Stimulated activated CD8-positive, alpha-beta memory T cell treated with anti-CD3 and anti-CD28 coated beads, Interleukin-7, amount 100 ng/mL, for 48 hours (primary cell): ENCODE measurements at regions not wholly inside any gene's neighbourhood (a gene's known extent, or its start where the extent isn't known, plus 50 kb on each side); places are given as distances from the start of the nearest gene placed in this dataset.

Experiments used
- DNase-seq, 2 donors: peaks; one replicate each; pipeline ENCODE4 v3.0.0-alpha.2; 2020; ENCODE audit warnings: low read depth in 1 of 2; ENCODE audit errors: extremely low read depth in 1 of 2

GRCh38 chr11:95556342-95557163 is 233.0 kb downstream of the FAM76B start:
- DNase-seq: no peak

GRCh38 chr11:95556011-95556341 is 233.6 kb downstream of the FAM76B start:
- DNase-seq: no peak

- no peak for DNase-seq
Measured at GRCh38 chr11:95554911-95555310, 234.7 kb downstream of the FAM76B start.

- DNase-seq: no peak
Measured at GRCh38 chr11:95549301-95549700, 240.3 kb downstream of the FAM76B start.

DNA sequence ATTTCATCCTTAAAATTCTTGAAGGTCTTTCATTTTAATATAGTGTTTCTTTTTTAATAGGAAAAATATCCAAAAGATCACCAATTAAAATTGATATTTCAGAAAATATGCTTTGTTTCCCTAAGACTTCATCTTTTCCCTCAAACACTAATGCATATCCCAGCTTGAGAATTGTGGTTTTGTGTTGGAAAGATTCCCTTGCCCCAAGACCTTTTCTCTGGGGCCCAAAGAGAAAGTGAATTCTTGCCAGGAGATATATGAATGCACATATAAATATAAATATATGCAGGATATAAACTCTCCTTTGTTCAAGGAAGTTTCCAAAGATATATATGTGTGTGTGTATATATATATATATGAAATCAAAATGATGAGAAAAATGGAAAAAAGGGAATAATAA is 241.2 kb downstream of the FAM76B start:
- no peak for DNase-seq

DNA sequence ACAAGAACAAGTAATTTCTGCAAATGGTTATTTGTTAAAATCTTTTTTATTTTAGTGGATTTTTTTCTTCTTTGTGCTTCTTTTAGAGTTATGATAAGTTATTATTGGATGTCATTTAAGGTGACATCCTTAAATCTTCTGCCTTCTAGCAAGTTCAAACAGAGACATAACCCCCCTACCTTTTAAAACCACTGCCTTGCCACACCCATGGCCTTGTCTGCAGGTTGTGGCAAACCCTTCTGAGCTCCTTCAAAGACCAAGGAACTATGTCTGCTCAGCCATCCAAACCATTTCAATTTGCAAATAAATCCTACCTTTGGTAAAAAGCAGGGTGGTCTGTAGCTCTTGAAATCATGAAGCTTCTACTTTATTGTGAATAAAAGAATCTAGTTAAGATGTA is 241.6 kb downstream of the FAM76B start:
- no peak for DNase-seq

DNA sequence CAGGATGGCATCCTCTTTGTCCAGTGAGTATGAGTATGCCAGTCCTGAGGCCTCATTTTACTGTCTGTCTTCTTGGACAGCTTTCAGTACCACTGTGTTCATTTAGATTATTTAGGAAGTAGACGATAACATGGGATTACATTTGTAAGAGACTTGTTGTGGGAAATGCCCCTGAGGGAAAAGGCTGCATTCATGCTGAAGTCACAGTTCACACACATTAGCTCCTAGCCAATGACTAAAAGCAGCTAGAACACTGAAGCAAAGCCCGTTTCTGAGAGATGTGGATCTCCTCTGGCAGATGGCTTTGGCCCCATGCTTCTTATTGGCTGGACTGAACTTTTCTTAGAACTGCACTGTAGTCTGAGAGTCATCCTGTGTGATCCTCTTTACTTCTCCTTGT is 242.4 kb downstream of the FAM76B start:
- no peak for DNase-seq

- no peak for DNase-seq
Measured at GRCh38 chr11:95545116-95545875, 244.3 kb downstream of the FAM76B start.

DNA sequence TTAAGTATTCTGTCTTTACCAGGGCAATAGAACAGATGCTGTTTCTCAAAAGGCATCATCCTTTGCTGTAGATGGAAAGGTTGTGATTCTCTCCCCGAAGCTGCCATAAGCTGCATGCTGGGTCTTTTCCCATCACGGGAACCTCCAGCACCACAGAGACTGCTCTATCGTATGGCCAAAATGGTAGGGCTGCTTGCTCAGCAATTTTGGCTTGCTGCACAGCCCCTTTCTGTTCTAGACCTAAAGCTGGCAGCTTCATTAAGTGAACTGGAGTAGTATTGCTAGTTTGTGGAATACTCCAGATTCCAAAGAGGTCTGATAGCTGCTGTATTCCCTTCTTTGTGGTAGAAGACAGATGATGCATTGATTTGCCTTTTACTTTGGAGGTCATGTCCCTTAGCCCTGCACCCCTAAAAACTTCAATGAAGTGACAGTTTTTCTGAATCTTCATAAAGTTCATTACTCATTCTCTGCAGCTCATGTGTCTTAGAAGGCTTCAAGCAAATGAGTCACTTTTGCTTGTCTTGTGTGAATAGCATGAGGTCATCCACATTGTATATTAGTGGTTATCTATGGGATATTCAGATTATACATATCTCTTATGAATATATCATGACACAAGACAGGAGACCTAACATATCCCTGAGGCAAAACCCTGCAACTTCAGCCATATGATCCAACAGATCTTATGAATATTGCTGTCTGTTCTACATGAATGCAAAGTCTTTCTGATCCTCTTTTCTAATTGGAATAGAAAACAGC is 245.3 kb downstream of the FAM76B start:
- no peak for DNase-seq

GRCh38 chr11:95542868-95543551 is 246.6 kb downstream of the FAM76B start:
- DNase-seq: no peak

GRCh38 chr11:95541715-95542114 is 247.9 kb downstream of the FAM76B start:
- DNase-seq: no peak

DNA sequence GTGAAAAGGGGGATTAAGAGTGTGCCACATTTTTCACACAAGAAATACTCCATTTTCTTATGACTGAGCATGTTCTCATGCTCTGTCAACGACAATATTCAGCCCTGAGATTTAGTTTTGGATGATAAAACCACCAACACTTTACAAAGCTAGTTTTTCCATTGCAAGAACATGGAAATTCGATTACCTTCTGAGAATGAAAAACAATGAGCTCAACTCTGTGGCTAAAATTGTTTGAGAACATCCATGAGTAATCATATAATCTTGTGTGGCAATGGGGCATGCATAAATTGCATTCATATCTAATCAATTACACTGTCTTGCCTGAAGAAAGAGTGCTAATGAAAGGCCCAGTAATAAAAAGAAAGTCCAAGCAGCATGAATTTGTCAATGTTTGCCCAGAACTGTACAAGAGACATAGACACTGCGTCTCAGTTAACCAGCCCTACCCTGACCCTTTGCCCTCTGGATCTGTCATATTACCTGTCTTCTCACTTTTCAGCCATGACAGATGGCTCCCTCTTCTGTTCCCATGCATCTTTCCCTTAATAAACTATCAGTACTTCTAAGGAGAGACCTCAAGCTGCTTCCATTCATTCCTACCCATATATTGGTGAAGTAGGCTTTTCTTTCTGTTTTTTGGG is 253.4 kb downstream of the FAM76B start:
- no peak for DNase-seq

DNA sequence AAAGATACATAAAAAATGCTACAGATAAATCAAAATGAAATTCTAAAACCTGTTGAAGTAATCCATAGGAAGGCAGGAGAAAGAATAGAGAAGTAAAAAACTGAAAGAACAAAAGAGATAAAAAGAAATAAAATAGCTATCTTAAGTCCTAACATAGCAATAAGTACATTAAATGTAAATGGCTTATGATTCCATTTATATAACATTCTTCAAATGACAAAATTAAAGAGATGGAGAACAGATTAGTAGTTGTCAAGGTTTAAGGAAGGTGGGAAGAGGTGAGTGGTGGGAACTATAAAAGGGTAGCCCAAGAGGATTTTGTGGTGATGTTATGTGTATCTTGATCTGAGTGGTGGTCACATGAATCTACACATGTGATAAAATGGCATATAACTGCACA is 254.8 kb downstream of the FAM76B start:
- no peak for DNase-seq

- DNase-seq: no peak
Measured at GRCh38 chr11:95534226-95534625, 255.4 kb downstream of the FAM76B start.

GRCh38 chr11:95531116-95531515 is 258.5 kb downstream of the FAM76B start:
- DNase-seq: no peak

DNA sequence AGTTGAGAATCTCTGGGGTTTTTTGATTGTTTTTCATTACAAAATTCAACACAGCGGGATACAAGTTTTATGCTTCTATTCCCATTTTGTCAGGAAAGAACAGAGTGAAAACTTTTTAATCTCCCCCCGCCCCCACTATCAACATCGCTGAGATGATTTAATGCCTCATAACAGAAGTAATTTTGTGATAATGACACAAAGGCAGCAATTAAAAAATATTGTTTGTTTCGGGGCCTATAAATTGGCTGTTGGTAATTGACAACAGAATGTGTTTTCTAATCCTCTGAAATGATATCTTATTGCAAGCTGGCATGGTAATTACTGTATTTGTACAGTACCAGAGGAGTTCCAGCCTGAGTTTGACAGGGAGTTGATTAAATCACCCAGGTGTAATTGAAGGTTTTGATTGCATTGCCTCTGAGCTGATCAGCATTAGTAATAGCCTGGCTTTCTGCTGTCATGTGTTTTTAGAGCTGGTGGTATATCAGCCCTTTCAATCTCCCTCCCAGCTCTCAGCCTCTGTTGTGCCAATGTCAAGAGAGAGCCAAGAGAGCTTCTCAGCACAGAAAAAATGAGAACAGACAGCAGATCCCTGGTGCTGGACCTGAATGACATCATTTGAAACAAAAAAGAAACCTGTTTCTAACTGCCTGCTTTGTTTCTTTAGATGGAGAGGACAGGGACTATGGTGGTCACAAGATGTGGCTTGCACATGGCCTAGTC is 265.1 kb downstream of the FAM76B start:
- DNase-seq: no peak

DNA sequence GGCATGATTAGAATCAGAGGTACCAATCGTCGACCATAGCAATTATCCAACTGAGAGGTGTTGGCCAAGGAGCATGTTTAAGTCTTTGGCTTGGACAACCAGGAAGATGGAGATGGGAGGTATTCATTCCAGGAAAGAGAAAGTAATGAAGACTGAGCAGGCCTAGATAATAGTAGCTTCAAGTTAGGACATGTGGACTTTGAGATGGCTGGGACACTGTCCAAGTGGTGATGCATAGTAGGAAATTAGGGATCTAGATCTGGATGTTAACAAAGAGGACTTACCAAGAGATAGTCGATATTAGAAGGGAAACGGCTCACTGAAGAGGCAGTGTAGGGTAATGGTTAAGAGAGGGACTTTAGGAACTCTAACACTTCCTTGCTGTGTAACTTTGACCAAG is 266.7 kb downstream of the FAM76B start:
- no peak for DNase-seq

- no peak for DNase-seq
Measured at GRCh38 chr11:95521862-95522261, 267.7 kb downstream of the FAM76B start.

- no peak for DNase-seq
Measured at GRCh38 chr11:95521133-95521542, 268.4 kb downstream of the FAM76B start.
